GM10266 (cell line): ENCODE measurements at regions not wholly inside any gene's neighbourhood (a gene's known extent, or its start where the extent isn't known, plus 50 kb on each side); places are given as distances from the start of the nearest gene placed in this dataset.

Experiments
- DNase-seq: peaks from one replicate; pipeline ENCODE4 v3.0.0; 2012; ENCODE audit errors: extremely low spot score
- TF ChIP-seq, protein P1 (sequence below): IDR thresholded peaks from 2 replicates; pipeline ENCODE4 v1.5.1; 2012; ENCODE audit warnings: mild to moderate bottlenecking, low read depth; ENCODE audit not compliant: control insufficient read depth, insufficient read depth; ENCODE audit errors: missing control alignments

- TF ChIP-seq, protein P1, sequence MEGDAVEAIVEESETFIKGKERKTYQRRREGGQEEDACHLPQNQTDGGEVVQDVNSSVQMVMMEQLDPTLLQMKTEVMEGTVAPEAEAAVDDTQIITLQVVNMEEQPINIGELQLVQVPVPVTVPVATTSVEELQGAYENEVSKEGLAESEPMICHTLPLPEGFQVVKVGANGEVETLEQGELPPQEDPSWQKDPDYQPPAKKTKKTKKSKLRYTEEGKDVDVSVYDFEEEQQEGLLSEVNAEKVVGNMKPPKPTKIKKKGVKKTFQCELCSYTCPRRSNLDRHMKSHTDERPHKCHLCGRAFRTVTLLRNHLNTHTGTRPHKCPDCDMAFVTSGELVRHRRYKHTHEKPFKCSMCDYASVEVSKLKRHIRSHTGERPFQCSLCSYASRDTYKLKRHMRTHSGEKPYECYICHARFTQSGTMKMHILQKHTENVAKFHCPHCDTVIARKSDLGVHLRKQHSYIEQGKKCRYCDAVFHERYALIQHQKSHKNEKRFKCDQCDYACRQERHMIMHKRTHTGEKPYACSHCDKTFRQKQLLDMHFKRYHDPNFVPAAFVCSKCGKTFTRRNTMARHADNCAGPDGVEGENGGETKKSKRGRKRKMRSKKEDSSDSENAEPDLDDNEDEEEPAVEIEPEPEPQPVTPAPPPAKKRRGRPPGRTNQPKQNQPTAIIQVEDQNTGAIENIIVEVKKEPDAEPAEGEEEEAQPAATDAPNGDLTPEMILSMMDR, result no peak
- no peak for DNase-seq
These were observed 215.1 kb upstream of the PAPPA start for GRCh38 chr9:115938479-115938878.

DNA sequence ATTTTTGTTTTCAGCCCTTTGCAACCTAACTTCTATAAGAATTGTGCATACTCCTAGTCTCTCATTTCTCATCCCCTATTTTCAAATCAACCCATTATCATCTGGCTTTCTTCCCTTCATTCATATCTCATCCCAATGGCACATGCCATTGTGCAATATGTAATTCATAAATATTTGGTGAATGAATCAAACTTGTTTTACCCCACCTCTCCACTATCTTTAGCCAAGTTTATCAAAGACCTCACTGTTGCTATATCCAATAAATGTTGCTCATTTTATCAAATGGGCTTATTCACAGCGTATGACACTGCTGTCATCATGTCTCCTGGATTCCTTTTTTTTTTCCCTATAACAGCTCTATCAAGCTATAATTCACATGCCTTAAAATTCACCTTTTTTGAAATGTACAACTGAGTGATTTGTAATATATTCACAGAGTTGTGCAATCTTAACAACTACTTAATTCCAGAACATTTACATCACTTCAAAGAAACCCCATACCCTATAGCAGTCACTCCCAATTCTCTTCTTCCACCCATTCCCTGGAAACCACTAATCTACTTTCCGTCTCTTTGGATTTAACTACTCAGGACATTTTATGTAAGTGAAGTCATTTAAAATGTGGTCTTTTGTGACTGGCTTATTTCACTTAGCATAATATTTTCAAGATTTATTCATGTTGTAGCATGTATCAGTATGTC lies 214.4 kb upstream of the PAPPA start:
- DNase-seq, result no peak
- TF ChIP-seq, protein P1, result no peak

DNA sequence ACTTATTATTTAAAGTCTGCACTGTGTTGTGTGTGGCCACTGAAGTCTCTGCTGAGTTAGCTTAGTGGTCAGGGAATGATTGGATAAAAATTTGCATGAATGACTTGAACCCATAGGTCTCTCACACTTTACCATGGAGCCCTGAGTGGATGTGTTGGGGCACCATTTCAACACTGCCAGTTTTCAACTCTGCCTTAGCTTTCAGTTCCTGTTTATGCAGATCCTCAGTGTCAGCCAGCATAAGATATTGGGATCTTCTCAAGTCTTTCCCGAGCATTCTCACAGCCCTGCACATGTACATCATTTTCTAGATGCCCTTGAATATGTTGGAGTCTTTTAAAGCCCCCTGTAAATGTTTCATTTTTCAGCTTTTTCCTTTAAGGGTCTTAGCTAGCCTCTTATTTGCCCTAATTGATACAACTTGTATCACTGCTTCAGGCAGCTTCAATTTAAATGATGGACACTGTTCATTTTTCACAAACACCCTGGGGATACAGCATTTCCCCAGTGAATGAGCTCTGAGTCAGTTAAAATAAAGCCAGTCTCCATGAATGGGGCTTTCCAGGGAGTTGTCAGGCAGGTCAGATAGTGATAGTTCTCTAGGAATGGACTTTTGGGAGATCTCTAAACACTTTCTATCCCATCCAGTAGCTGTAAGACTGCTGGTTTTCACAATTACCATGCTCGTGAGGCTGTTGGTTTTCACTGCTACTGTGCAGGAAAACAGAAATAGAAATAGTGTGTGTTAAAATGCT lies 211.9 kb upstream of the PAPPA start:
- TF ChIP-seq, protein P1, result no peak
- DNase-seq, result no peak

GRCh38 chr9:115943431-115944165 lies 210.0 kb upstream of the PAPPA start:
- TF ChIP-seq, protein P1, result no peak
- no peak for DNase-seq

DNA sequence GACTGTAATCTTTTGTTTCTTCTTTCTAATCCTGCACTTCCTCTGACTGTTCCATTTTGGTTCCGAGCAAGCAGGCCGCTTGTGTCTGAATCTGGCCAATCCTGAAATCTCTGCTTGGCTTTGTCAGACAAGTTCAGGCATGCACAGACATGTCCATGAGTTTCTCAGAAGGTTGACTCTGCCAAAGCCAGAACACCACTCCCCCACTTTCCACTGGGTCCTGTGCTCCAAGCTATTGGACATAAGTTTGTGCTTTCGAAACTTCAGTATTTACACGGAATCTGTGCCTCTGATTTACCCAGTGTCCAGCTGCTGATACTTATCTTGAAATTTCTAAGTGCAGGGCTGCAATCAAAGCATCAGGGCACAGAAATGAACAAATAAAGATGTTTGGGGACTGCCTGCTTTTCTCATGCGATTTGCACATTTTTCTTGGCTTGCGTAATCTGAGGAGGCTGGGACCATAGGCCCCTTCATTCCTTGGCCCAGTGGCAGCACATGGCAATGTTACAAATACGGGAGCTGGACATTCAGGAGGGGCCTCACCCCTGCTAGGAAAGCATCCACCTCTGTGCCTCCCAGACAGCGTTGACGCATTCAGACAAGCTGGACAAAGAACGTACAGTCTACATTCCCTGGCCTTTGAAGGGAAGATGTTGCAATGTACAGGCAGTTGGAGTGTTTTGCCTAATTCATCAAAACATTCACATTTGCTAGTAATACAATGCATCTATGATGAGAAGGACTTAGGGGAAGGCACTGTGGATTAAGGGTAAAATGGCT lies 209.2 kb upstream of the PAPPA start:
- DNase-seq, result no peak
- TF ChIP-seq, protein P1, result no peak

DNA sequence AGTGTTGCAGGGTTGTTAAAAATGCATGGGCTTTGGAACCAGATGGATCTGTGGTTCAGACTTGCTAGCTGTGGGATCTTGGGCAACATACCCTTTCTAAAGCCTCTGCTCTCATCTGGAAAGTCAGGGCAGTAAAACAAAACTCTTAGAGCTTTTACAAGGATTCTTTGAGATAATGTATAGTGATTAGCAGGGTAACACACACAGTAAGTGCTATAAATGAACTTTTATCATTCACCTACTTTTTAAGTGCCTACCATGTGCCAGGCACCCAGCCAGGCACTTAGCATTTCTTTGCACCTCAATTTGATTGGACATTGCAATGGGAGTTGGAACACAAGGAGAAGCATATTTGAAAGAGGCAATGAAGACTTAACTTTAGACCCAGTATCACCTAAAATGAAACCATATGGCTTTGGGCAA lies 208.6 kb upstream of the PAPPA start:
- TF ChIP-seq, protein P1, result no peak
- no peak for DNase-seq
